ENCODE measurements at regions not wholly inside any gene's neighbourhood (a gene's known extent, or its start where the extent isn't known, plus 50 kb on each side); places are given as distances from the start of the nearest gene placed in this dataset.

- no peak for DNase-seq
Measured at GRCh38 chr1:4600615-4601460, 53.6 kb upstream of the AJAP1 start.

GRCh38 chr1:4601941-4602340 lies 52.5 kb upstream of the AJAP1 start:
- no peak for DNase-seq

- no peak for DNase-seq
Measured at GRCh38 chr1:4602462-4603294, 51.7 kb upstream of the AJAP1 start.

- DNase-seq = no peak
Measured at GRCh38 chr1:4603295-4604110, 50.9 kb upstream of the AJAP1 start.
